Stomach smooth muscle (tissue), 2 donors: ENCODE measurements at regions not wholly inside any gene's neighbourhood (a gene's known extent, or its start where the extent isn't known, plus 50 kb on each side); places are given as distances from the start of the nearest gene placed in this dataset.

ENCODE experiments used
- H3K27ac ChIP-seq: one replicate; pipeline ENCODE4 v1.7.0; 2013; ENCODE audit warnings: mild to moderate bottlenecking, low read length, inconsistent platforms
- H3K27me3 ChIP-seq, 2 donors: one replicate each; pipeline ENCODE4 v1.7.0; 2013; ENCODE audit warnings: low read length in 2 of 2; ENCODE audit not compliant: insufficient read depth in 2 of 2, control insufficient read depth in 1 of 2
- H3K36me3 ChIP-seq, 2 donors: one replicate each; pipeline ENCODE4 v1.7.0; 2013; ENCODE audit warnings: low read length in 2 of 2; ENCODE audit not compliant: control insufficient read depth in 2 of 2, insufficient read depth in 2 of 2
- H3K4me1 ChIP-seq: one replicate; pipeline ENCODE4 v1.7.0; 2013; ENCODE audit warnings: low read length; ENCODE audit not compliant: control insufficient read depth, insufficient read depth
- H3K4me3 ChIP-seq, 2 donors: one replicate each; pipeline ENCODE4 v1.7.0; 2013; ENCODE audit warnings: low read length in 2 of 2
- H3K9ac ChIP-seq, 2 donors: one replicate each; pipeline ENCODE4 v1.7.0; 2013; ENCODE audit warnings: low read length in 2 of 2, mild to moderate bottlenecking in 1 of 2
- H3K9me3 ChIP-seq, 2 donors: one replicate each; pipeline ENCODE4 v1.7.0; 2013; ENCODE audit warnings: low read length in 2 of 2; ENCODE audit not compliant: control insufficient read depth in 2 of 2
- donor health status: healthy.
- donor health status: Pancreatic carcinoma.

- Histone ChIP-seq H3K27ac (no peak overlapping the region), H3K36me3 (no peaks in the 10 kb centered on the region), H3K27me3 (no peaks in the 10 kb centered on the region), H3K4me1 (peaks cover 5% of the 10 kb centered on the region), H3K4me3 (no peak overlapping the region), H3K9me3 (no peaks in the 10 kb centered on the region), H3K9ac (no peak overlapping the region)
These were observed 495.1 kb downstream of the RPS24 start for GRCh38 chr10:78528749-78529204.

DNA sequence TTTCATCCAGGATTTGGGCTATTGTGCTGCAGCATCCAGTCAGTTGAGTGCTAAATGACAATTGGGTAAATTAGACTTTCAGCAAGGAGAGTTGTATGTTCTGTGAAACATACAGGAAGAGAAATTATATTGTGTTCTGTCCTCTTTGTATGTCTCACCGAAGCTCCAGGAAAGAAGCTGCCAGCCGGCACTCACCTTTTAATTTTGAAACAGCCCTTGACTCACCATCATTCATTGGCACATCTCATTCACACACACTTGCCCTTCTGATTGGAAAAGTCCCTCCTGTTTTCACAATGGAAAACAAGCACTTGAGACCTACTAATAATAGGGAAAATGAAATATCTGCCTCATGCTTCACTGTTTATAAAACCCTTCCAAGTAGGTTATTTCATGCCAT, 495.6 kb downstream of the RPS24 start:
- Histone ChIP-seq H3K4me1 (peaks cover 5% of the 10 kb centered on the region), H3K9me3 (no peaks in the 10 kb centered on the region), H3K4me3 (no peak overlapping the region), H3K27ac (no peak overlapping the region), H3K36me3 (no peaks in the 10 kb centered on the region), H3K27me3 (no peaks in the 10 kb centered on the region), H3K9ac (no peak overlapping the region)

GRCh38 chr10:78531088-78531487, 497.4 kb downstream of the RPS24 start:
- no peaks in the 10 kb centered on the region for H3K36me3 ChIP-seq
- no peaks in the 10 kb centered on the region for H3K27me3 ChIP-seq
- no peak overlapping the region for H3K9ac ChIP-seq
- no peaks in the 10 kb centered on the region for H3K9me3 ChIP-seq
- no peak overlapping the region for H3K27ac ChIP-seq
- H3K4me1 ChIP-seq = peaks cover 5% of the 10 kb centered on the region
- no peak overlapping the region for H3K4me3 ChIP-seq

- H3K4me3 ChIP-seq = no peak overlapping the region
These were observed 498.9 kb downstream of the RPS24 start for GRCh38 chr10:78532480-78533042.

DNA sequence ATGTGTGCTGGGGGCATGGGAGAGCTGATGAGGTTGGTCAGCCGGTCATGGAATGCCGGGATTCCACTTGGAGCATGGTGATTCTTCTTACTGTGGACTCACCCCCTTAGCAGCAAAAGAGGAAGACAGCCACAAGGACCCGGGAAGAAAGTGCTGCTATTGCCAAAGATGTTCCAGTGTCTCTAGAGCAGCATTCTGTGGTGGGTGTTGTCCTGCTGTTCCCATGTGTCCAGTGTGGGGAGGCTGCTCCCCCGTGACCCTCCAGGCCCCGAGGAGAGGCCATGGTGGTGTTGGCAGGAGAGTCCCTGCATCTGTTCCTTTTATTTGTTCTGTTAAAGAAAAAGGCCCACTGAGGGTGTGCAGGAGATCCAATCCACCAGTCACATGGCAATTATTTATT, 499.4 kb downstream of the RPS24 start:
- Histone ChIP-seq H3K36me3 (no peaks in the 10 kb centered on the region), H3K27ac (no peak overlapping the region), H3K4me1 (peaks cover 5% of the 10 kb centered on the region), H3K9me3 (no peaks in the 10 kb centered on the region), H3K27me3 (no peaks in the 10 kb centered on the region), H3K4me3 (no peak overlapping the region), H3K9ac (no peak overlapping the region)

More at GRCh38 chr10:78532480-78533042, 498.9 kb downstream of the RPS24 start:
- Histone ChIP-seq H3K9ac (no peak overlapping the region), H3K27ac (no peak overlapping the region), H3K9me3 (no peaks in the 10 kb centered on the region), H3K4me1 (peaks cover 5% of the 10 kb centered on the region), H3K27me3 (no peaks in the 10 kb centered on the region), H3K36me3 (no peaks in the 10 kb centered on the region)

DNA sequence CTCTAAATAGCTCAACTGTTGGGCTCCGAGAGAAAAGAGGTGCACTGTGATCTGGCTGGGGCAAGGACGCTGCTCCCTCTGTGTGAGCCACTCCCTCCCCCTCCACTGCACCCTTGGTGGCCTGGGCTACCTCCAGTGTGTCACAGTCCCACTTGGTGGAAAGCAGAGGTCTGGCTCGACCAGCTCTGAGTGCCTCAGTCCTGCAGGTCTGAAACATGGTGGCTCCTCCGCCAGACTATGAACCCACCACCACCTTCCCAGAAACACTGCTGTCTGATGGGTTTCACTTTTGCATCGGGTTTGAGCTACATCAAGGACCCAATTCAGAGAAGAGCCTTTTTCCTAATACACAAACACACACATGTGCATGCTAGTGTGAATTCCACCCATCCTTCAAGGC, 500.1 kb downstream of the RPS24 start:
- no peaks in the 10 kb centered on the region for H3K9me3 ChIP-seq
- peaks cover 5% of the 10 kb centered on the region for H3K4me1 ChIP-seq
- H3K27ac ChIP-seq = no peak overlapping the region
- no peaks in the 10 kb centered on the region for H3K36me3 ChIP-seq
- no peak overlapping the region for H3K4me3 ChIP-seq
- no peak overlapping the region for H3K9ac ChIP-seq
- no peaks in the 10 kb centered on the region for H3K27me3 ChIP-seq

DNA sequence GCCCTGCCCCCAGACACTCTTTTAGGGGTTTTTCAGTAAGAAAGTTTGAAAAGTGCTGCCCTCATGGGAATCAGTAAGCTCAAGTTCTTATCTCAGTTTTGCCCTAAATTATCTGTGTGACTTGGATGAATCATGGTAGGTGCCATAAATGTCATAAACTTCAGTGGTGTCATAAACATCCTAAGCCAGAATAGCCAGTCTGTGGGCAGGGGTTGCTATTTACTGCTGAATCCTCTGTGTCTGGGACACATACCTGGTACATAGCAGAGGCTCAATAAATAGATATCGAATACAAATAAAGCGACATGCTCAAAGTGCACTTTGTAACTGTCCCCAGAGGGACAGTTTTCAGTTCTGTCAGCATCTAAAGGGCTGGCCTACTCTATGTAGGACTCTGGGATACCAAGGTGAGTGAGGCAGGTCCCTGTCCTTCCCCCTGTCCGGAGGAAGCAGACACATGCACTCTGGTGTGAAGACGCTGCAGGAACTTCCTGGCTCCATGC, 502.1 kb downstream of the RPS24 start:
- Histone ChIP-seq H3K27me3 (no peaks in the 10 kb centered on the region), H3K9ac (no peak overlapping the region), H3K36me3 (no peaks in the 10 kb centered on the region), H3K27ac (no peak overlapping the region), H3K4me1 (peaks cover 9% of the 10 kb centered on the region), H3K4me3 (no peak overlapping the region), H3K9me3 (no peaks in the 10 kb centered on the region)

DNA sequence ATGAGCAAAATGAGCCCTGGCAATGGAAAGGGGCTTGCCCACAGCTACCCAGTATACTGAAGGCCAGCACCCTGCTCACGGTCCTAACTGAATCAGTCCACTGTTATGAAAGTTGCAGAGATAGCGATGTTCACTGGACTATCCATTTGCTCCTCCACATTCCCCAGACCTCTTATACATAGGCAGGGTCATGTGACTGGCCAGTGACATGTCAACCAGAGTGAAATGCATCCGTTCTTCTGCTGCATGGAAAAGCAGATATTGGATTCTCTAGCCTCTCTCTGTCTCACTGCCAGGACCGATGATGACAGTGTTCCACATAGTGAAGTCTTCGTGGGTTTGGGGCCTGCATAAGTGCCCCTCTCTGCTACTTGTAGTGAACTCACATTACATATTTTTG, 503.4 kb downstream of the RPS24 start:
- H3K9ac ChIP-seq = no peak overlapping the region
- no peaks in the 10 kb centered on the region for H3K9me3 ChIP-seq
- H3K36me3 ChIP-seq = no peaks in the 10 kb centered on the region
- H3K27me3 ChIP-seq = no peaks in the 10 kb centered on the region
- H3K4me3 ChIP-seq = no peak overlapping the region
- H3K4me1 ChIP-seq = peaks cover 6% of the 10 kb centered on the region
- H3K27ac ChIP-seq = no peak overlapping the region

GRCh38 chr10:78539247-78539766, 505.6 kb downstream of the RPS24 start:
- H3K9ac ChIP-seq = no peak overlapping the region
- peaks cover 28% of the 10 kb centered on the region for H3K4me1 ChIP-seq
- H3K9me3 ChIP-seq = no peaks in the 10 kb centered on the region
- no peaks in the 10 kb centered on the region for H3K36me3 ChIP-seq
- no peak overlapping the region for H3K27ac ChIP-seq
- no peaks in the 10 kb centered on the region for H3K27me3 ChIP-seq
- no peak overlapping the region for H3K4me3 ChIP-seq

DNA sequence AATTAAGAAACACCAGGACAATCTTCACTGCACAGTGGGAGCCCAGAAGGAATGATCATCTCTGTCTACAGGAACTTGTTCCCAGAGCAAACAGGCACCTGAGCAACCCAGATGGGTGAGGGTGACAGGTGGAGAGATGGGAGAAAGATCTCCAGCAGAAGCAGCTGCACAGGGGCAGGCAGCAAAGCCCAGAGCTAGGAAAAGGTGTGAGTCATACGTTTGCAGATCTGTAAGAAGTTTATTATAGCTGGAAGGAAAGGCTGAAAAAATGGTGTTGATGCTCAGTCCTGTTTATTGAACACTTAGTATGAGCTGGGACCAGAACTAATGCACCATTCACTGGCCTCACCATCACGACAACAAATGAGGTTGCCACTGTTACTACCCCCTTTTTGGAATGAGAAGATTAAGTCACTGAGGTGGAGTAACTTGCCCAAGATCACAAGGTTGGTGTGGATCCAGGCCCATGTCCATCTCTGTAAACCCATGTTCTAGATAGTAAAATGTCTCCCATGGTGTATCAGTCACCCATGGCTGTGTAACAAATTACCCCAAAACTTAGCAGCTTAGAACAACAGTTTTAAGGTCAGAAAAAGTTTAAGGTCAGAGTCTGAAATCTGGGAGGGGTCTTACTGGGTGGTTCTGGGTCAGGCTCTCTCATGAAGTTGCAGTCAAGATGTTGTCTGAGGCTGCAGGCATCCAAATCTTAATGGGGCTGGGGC, 506.9 kb downstream of the RPS24 start:
- peaks cover 36% of the 10 kb centered on the region for H3K4me1 ChIP-seq
- H3K36me3 ChIP-seq = no peaks in the 10 kb centered on the region
- no peak overlapping the region for H3K27ac ChIP-seq
- no peaks in the 10 kb centered on the region for H3K9me3 ChIP-seq
- no peaks in the 10 kb centered on the region for H3K27me3 ChIP-seq
- no peak overlapping the region for H3K4me3 ChIP-seq
- H3K9ac ChIP-seq = no peak overlapping the region
